RWPE2 (cell line): ENCODE measurements at regions not wholly inside any gene's neighbourhood (a gene's known extent, or its start where the extent isn't known, plus 50 kb on each side); places are given as distances from the start of the nearest gene placed in this dataset.

Experiments
- ATAC-seq: fragments of 200-7000 bp; cut with Tn5 transposase; 3 replicates; pipeline ENCODE4 v1.9.1; 2021; ENCODE audit warnings: low read depth
- DNase-seq: peaks from one replicate; pipeline ENCODE4 v3.0.0-alpha.2; 2020; ENCODE audit warnings: low spot score
- H3K27ac ChIP-seq: fragments of 450-650 bp; 2 replicates; pipeline ENCODE4 v1.5.1; 2017; ENCODE audit warnings: mild to moderate bottlenecking; ENCODE audit not compliant: poor library complexity, severe bottlenecking
- H3K27me3 ChIP-seq: fragments of 250-450 bp; sonication (Bioruptor Pico); 2 replicates; pipeline ENCODE4 v1.5.1; 2021; ENCODE audit warnings: mild to moderate bottlenecking, moderate library complexity; ENCODE audit not compliant: insufficient read depth, poor library complexity, severe bottlenecking
- H3K36me3 ChIP-seq: fragments of 250-450 bp; sonication (Bioruptor Pico); 2 replicates; pipeline ENCODE4 v1.5.1; 2020; ENCODE audit warnings: low read depth, mild to moderate bottlenecking, moderate library complexity
- H3K4me1 ChIP-seq: fragments of 250-450 bp; sonication (Bioruptor Pico); 2 replicates; pipeline ENCODE4 v1.5.1; 2021; ENCODE audit warnings: mild to moderate bottlenecking, moderate library complexity; ENCODE audit not compliant: insufficient read depth, poor library complexity, severe bottlenecking
- H3K4me3 ChIP-seq: fragments of 250-450 bp; sonication (Bioruptor Pico); 2 replicates; pipeline ENCODE4 v1.5.1; 2021; ENCODE audit warnings: mild to moderate bottlenecking, moderate library complexity; ENCODE audit not compliant: severe bottlenecking
- H3K9me3 ChIP-seq: fragments of 250-450 bp; sonication (Bioruptor Pico); 2 replicates; pipeline ENCODE4 v1.5.1; 2021; ENCODE audit warnings: mild to moderate bottlenecking, moderate library complexity; ENCODE audit not compliant: severe bottlenecking
- TF ChIP-seq, protein P1 (sequence below): fragments of 450-650 bp; IDR thresholded peaks from one replicate; pipeline ENCODE4 v1.5.1; 2017; ENCODE audit warnings: mild to moderate bottlenecking, moderate library complexity; ENCODE audit not compliant: poor library complexity, severe bottlenecking

DNA sequence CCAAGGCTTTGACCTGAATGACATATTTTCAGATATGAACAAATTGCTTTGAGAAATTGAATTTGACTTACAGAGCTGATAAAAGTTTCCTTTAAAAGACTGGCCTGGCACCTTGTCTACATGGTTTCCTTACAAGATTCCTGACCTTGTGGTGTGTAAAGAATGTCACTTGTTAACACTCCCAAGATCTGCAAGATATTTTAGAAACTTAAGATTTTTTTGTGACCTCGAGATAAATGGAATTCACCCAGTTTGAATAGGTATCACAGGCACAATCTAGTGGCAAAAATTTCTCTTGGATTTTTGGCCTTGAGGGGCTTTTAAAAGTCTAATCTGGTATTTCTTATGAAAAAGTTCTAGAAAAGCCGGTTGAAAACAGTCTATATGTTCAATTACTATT is 1568.9 kb upstream of the IGFBP7 start:
- H3K4me3 ChIP-seq: no peak overlapping the region
- H3K4me1 ChIP-seq: no peaks in the 10 kb centered on the region
- no peak for ATAC-seq
- H3K27ac ChIP-seq: no peak overlapping the region
- H3K27me3 ChIP-seq: peaks cover 4% of the 10 kb centered on the region
- no peaks in the 10 kb centered on the region for H3K36me3 ChIP-seq
- no peaks in the 10 kb centered on the region for H3K9me3 ChIP-seq
- TF ChIP-seq, protein P1, sequence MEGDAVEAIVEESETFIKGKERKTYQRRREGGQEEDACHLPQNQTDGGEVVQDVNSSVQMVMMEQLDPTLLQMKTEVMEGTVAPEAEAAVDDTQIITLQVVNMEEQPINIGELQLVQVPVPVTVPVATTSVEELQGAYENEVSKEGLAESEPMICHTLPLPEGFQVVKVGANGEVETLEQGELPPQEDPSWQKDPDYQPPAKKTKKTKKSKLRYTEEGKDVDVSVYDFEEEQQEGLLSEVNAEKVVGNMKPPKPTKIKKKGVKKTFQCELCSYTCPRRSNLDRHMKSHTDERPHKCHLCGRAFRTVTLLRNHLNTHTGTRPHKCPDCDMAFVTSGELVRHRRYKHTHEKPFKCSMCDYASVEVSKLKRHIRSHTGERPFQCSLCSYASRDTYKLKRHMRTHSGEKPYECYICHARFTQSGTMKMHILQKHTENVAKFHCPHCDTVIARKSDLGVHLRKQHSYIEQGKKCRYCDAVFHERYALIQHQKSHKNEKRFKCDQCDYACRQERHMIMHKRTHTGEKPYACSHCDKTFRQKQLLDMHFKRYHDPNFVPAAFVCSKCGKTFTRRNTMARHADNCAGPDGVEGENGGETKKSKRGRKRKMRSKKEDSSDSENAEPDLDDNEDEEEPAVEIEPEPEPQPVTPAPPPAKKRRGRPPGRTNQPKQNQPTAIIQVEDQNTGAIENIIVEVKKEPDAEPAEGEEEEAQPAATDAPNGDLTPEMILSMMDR: no peak
- no peak for DNase-seq

DNA sequence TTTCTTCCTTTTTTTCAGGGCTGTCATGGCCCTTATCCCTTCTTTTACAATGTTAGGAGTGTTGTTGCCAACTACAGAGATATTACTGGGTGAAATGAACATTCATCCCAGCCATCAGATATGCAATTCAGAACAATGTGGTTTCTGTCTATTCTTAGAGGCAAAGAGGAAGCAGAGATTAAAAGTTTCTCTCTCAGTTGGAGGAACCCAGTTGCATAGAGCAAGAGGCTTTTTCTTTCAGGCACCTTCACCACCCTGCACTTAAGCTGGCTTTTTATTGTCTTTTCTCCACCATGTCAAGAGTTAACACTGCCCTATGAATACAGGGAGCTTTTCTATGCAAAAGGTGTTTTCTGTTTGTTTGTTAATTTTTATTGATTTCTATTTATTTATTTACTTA is 1559.6 kb upstream of the IGFBP7 start:
- TF ChIP-seq, protein P1: no peak
- Histone ChIP-seq H3K36me3 (no peaks in the 10 kb centered on the region), H3K27me3 (no peaks in the 10 kb centered on the region), H3K27ac (no peak overlapping the region), H3K9me3 (no peaks in the 10 kb centered on the region), H3K4me3 (no peak overlapping the region), H3K4me1 (no peaks in the 10 kb centered on the region)
- DNase-seq: no peak
- ATAC-seq: no peak

- TF ChIP-seq, protein P1: no peak
- ATAC-seq: no peak
- H3K36me3 ChIP-seq: no peaks in the 10 kb centered on the region
- no peak overlapping the region for H3K4me3 ChIP-seq
- no peak for DNase-seq
- no peak overlapping the region for H3K27ac ChIP-seq
- no peaks in the 10 kb centered on the region for H3K9me3 ChIP-seq
- no peaks in the 10 kb centered on the region for H3K27me3 ChIP-seq
- H3K4me1 ChIP-seq: no peaks in the 10 kb centered on the region
Observed at GRCh38 chr4:58665649-58666048, 1555.5 kb upstream of the IGFBP7 start.

DNA sequence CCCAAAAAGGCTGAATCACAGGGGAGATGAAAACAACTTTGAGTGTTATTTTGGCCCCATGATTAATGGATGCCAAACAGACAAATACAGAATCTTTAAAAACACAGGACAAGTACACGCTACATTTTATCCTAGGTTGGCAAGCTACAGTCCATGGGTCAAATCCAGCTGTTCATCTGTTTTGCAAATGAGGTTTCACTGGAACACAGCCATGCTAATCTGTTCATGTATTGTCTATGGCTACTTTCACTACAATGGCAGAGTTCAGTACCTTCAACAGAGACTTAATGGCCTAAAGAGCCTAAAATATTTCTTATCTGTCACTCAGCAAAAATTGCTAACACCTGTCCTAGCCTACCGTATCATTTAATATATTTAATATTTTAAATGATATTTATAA is 1548.5 kb upstream of the IGFBP7 start:
- H3K4me1 ChIP-seq: no peaks in the 10 kb centered on the region
- H3K4me3 ChIP-seq: no peak overlapping the region
- no peak overlapping the region for H3K27ac ChIP-seq
- DNase-seq (no peak), ATAC-seq (no peak)
- H3K27me3 ChIP-seq: no peaks in the 10 kb centered on the region
- no peaks in the 10 kb centered on the region for H3K36me3 ChIP-seq
- H3K9me3 ChIP-seq: no peaks in the 10 kb centered on the region
- TF ChIP-seq, protein P1: no peak

GRCh38 chr4:58653251-58653650 is 1543.1 kb upstream of the IGFBP7 start:
- TF ChIP-seq, protein P1: no peak
- ATAC-seq (no peak), DNase-seq (no peak)
- no peak overlapping the region for H3K27ac ChIP-seq
- H3K9me3 ChIP-seq: no peaks in the 10 kb centered on the region
- no peaks in the 10 kb centered on the region for H3K36me3 ChIP-seq
- H3K27me3 ChIP-seq: no peaks in the 10 kb centered on the region
- no peaks in the 10 kb centered on the region for H3K4me1 ChIP-seq
- H3K4me3 ChIP-seq: no peak overlapping the region
